GM19438 (cell line): ENCODE measurements at regions not wholly inside any gene's neighbourhood (a gene's known extent, or its start where the extent isn't known, plus 50 kb on each side); places are given as distances from the start of the nearest gene placed in this dataset.

ENCODE experiments used
- ATAC-seq: cut with Tn5 transposase; IDR thresholded peaks from one replicate; pipeline ENCODE4 v1.9.1; 2021; ENCODE audit warnings: low read depth; ENCODE audit not compliant: unreplicated experiment

GRCh38 chr10:78404296-78404695, 370.6 kb downstream of the RPS24 start:
- no peak for ATAC-seq

- no peak for ATAC-seq
Measured at GRCh38 chr10:78405231-78405630, 371.6 kb downstream of the RPS24 start.

- ATAC-seq = no peak
Measured at GRCh38 chr10:78405736-78406135, 372.1 kb downstream of the RPS24 start.

GRCh38 chr10:78406648-78407008, 373.0 kb downstream of the RPS24 start:
- ATAC-seq = no peak

- ATAC-seq = peak; percentile 95
Measured at GRCh38 chr10:78407009-78407711, 373.5 kb downstream of the RPS24 start.

GRCh38 chr10:78407966-78408365, 374.3 kb downstream of the RPS24 start:
- ATAC-seq = no peak

- no peak for ATAC-seq
Measured at GRCh38 chr10:78408671-78409472, 375.2 kb downstream of the RPS24 start.

- ATAC-seq = no peak
Measured at GRCh38 chr10:78410046-78410965, 376.6 kb downstream of the RPS24 start.

GRCh38 chr10:78411716-78412115, 378.1 kb downstream of the RPS24 start:
- no peak for ATAC-seq

GRCh38 chr10:78412605-78413004, 378.9 kb downstream of the RPS24 start:
- no peak for ATAC-seq

GRCh38 chr10:78413076-78414055, 379.7 kb downstream of the RPS24 start:
- ATAC-seq = no peak

GRCh38 chr10:78414380-78414779, 380.7 kb downstream of the RPS24 start:
- ATAC-seq = no peak

GRCh38 chr10:78415111-78415510, 381.4 kb downstream of the RPS24 start:
- no peak for ATAC-seq

GRCh38 chr10:78416031-78417011, 382.7 kb downstream of the RPS24 start:
- no peak for ATAC-seq

- no peak for ATAC-seq
Measured at GRCh38 chr10:78417425-78418370, 384.0 kb downstream of the RPS24 start.

- ATAC-seq = no peak
Measured at GRCh38 chr10:78419481-78420265, 386.0 kb downstream of the RPS24 start.
